ENCODE measurements at regions not wholly inside any gene's neighbourhood (a gene's known extent, or its start where the extent isn't known, plus 50 kb on each side); places are given as distances from the start of the nearest gene placed in this dataset.

- Histone ChIP-seq H3K4me2 (no peak overlapping the region), H2AFZ (ENCODE audit: low read depth) (no peak overlapping the region), H3K4me3 (IDR thresholded peaks at IDR 0.05; ENCODE audit: insufficient read depth, low read depth, low read length) (no peak overlapping the region), H3K4me1 (ENCODE audit: low read depth, poor library complexity, severe bottlenecking) (peaks cover 10% of the 10 kb centered on the region), H3K9ac (no peak overlapping the region), H3K27me3 (ENCODE audit: insufficient read depth, low read depth) (no peaks in the 10 kb centered on the region), H3K36me3 (ENCODE audit: insufficient read depth) (no peaks in the 10 kb centered on the region), H3K27ac (no peak overlapping the region), H3K79me2 (ENCODE audit: insufficient read depth, low read depth) (no peaks in the 10 kb centered on the region), H4K20me1 (ENCODE audit: insufficient read depth) (no peaks in the 10 kb centered on the region)
- TF ChIP-seq CTCF (conservative IDR thresholded peaks at IDR 0.05; ENCODE audit: low read depth, low read length) = no peak
These were observed 224.3 kb upstream of the DCN start for GRCh38 chr12:91406920-91407341.

- Histone ChIP-seq H3K27ac (no peak overlapping the region), H3K27me3 (ENCODE audit: insufficient read depth, low read depth) (no peaks in the 10 kb centered on the region), H3K36me3 (ENCODE audit: insufficient read depth) (no peaks in the 10 kb centered on the region), H3K4me2 (no peak overlapping the region), H4K20me1 (ENCODE audit: insufficient read depth) (no peaks in the 10 kb centered on the region), H3K4me3 (IDR thresholded peaks at IDR 0.05; ENCODE audit: insufficient read depth, low read depth, low read length) (no peak overlapping the region), H3K9ac (no peak overlapping the region), H3K79me2 (ENCODE audit: insufficient read depth, low read depth) (no peaks in the 10 kb centered on the region), H2AFZ (ENCODE audit: low read depth) (no peak overlapping the region), H3K4me1 (ENCODE audit: low read depth, poor library complexity, severe bottlenecking) (peaks cover 10% of the 10 kb centered on the region)
- TF ChIP-seq CTCF (conservative IDR thresholded peaks at IDR 0.05; ENCODE audit: low read depth, low read length) = no peak
These were observed 221.8 kb upstream of the DCN start for GRCh38 chr12:91404441-91404840.

DNA sequence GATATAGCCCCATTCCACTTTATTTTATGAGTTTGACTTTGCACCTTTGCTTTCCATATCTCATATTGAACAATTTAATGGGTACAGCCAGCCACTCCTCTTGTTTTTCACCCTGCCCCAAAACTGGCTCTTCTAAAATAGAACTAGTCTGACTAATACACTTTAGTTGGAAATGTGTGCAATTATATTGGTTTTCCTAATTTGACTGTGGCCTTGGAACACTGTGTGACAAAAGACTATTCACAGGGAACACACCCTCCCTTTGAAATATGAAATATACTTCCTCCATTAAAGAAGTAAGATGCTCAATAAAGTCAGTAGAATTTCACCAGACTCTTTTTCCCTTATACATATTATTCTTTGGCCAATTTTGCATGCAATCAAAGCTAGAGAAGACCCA, 218.6 kb upstream of the DCN start:
- H3K4me2 ChIP-seq = no peak overlapping the region
- no peaks in the 10 kb centered on the region for H3K36me3 ChIP-seq (ENCODE audit: insufficient read depth)
- H3K79me2 ChIP-seq (ENCODE audit: insufficient read depth, low read depth) = no peaks in the 10 kb centered on the region
- no peaks in the 10 kb centered on the region for H3K4me1 ChIP-seq (ENCODE audit: low read depth, poor library complexity, severe bottlenecking)
- H3K9ac ChIP-seq = no peak overlapping the region
- H2AFZ ChIP-seq (ENCODE audit: low read depth) = no peak overlapping the region
- H3K27ac ChIP-seq = no peak overlapping the region
- TF ChIP-seq CTCF (conservative IDR thresholded peaks at IDR 0.05; ENCODE audit: low read depth, low read length) = no peak
- H4K20me1 ChIP-seq (ENCODE audit: insufficient read depth) = no peaks in the 10 kb centered on the region
- no peak overlapping the region for H3K4me3 ChIP-seq (IDR thresholded peaks at IDR 0.05; ENCODE audit: insufficient read depth, low read depth, low read length)
- H3K27me3 ChIP-seq (ENCODE audit: insufficient read depth, low read depth) = no peaks in the 10 kb centered on the region

- TF ChIP-seq CTCF (conservative IDR thresholded peaks at IDR 0.05; ENCODE audit: low read depth, low read length) = no peak
- no peaks in the 10 kb centered on the region for H3K4me1 ChIP-seq (ENCODE audit: low read depth, poor library complexity, severe bottlenecking)
- no peaks in the 10 kb centered on the region for H3K36me3 ChIP-seq (ENCODE audit: insufficient read depth)
- no peak overlapping the region for H3K27ac ChIP-seq
- H3K9ac ChIP-seq = no peak overlapping the region
- H4K20me1 ChIP-seq (ENCODE audit: insufficient read depth) = no peaks in the 10 kb centered on the region
- H3K79me2 ChIP-seq (ENCODE audit: insufficient read depth, low read depth) = no peaks in the 10 kb centered on the region
- no peak overlapping the region for H3K4me2 ChIP-seq
- no peaks in the 10 kb centered on the region for H3K27me3 ChIP-seq (ENCODE audit: insufficient read depth, low read depth)
- no peak overlapping the region for H2AFZ ChIP-seq (ENCODE audit: low read depth)
- H3K4me3 ChIP-seq (IDR thresholded peaks at IDR 0.05; ENCODE audit: insufficient read depth, low read depth, low read length) = no peak overlapping the region
These were observed 217.7 kb upstream of the DCN start for GRCh38 chr12:91400271-91400670.

Measured in KMS-11 (cell line).